ENCODE measurements at regions not wholly inside any gene's neighbourhood (a gene's known extent, or its start where the extent isn't known, plus 50 kb on each side); places are given as distances from the start of the nearest gene placed in this dataset.
"Not testable (repeated sequence)": the region's sequence is repeated elsewhere in the genome, so short reads cannot be mapped to it uniquely, and the experiment has no call there.

DNA sequence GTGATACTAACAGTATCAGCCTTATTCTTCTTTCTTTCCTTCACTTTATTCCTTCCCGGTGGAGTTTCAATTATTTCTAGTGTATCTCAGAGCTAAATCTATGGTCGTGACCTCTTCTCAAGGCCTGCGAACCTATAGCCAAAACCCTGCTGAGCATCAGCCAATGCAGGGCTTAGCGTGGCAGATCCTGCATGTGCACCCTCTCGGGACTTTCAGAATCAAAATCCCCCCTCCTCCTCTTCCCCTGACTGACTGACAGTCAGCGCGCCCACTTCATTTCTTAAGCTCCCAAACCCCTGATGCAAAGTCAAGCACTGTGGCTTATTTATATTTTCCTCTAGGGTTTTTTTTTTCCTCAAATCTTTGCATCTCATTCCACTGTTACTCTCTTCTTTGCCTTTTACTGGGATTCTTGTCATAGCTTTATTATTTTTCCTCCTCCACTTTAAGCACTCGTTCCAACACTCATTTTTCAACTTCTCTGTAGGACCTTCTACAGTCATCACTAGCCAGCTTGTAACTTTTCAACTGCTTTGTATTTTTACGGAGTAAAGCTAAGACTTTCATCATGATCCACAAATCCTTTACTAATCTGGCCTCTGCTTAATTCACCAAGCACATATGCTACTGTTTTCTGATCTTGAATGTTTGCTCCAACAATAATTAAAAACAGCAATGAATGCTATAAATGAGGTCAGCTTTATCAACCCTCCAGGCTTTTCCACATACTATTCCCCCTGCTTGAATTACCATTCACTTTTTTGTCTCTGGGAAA lies 896.5 kb upstream of the PIK3C3 start:
- Histone ChIP-seq H3K36me3 (no peaks in the 10 kb centered on the region), H3K9me3 (no peaks in the 10 kb centered on the region), H3K4me3 (no peak overlapping the region), H3K27ac (no peak overlapping the region), H3K27me3 (replicated peaks; ENCODE audit: insufficient read depth) (no peaks in the 10 kb centered on the region), H3K4me1 (ENCODE audit: control insufficient read depth in 1 of 2, low read depth in 2 of 2) (no peaks in the 10 kb centered on the region)
- TF ChIP-seq, protein P1, sequence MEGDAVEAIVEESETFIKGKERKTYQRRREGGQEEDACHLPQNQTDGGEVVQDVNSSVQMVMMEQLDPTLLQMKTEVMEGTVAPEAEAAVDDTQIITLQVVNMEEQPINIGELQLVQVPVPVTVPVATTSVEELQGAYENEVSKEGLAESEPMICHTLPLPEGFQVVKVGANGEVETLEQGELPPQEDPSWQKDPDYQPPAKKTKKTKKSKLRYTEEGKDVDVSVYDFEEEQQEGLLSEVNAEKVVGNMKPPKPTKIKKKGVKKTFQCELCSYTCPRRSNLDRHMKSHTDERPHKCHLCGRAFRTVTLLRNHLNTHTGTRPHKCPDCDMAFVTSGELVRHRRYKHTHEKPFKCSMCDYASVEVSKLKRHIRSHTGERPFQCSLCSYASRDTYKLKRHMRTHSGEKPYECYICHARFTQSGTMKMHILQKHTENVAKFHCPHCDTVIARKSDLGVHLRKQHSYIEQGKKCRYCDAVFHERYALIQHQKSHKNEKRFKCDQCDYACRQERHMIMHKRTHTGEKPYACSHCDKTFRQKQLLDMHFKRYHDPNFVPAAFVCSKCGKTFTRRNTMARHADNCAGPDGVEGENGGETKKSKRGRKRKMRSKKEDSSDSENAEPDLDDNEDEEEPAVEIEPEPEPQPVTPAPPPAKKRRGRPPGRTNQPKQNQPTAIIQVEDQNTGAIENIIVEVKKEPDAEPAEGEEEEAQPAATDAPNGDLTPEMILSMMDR (IDR thresholded peaks at IDR 0.05) = no peak
- ATAC-seq (ENCODE audit: insufficient number of reproducible peaks, low FRiP score, low read depth) (no peak), DNase-seq (ENCODE audit: low spot score) (no peak)

DNA sequence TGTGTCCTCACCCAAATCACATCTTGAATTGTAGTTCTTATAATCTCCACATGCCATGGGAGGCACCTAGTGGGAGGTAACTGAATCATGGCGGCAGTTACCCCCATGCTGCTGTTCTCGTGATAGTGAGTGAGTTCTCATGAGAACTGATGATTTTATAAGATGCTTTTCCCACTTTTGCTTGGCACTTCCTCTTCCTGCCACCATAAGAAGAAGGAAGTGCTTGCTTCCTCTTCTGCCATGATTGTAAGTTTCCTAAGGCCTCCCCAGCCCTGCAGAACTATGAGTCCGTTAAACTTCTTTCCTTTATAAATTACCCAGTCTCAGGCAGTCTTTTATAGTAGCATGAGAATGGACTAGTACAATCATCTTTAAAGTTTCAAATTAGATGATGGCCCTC lies 902.4 kb upstream of the PIK3C3 start:
- TF ChIP-seq, protein P1 (IDR thresholded peaks at IDR 0.05) = no peak
- DNase-seq (ENCODE audit: low spot score) (no peak), ATAC-seq (ENCODE audit: insufficient number of reproducible peaks, low FRiP score, low read depth) (no peak)
- no peak overlapping the region for H3K4me3 ChIP-seq
- no peaks in the 10 kb centered on the region for H3K27me3 ChIP-seq (replicated peaks; ENCODE audit: insufficient read depth)
- H3K9me3 ChIP-seq = no peaks in the 10 kb centered on the region
- no peak overlapping the region for H3K27ac ChIP-seq
- no peaks in the 10 kb centered on the region for H3K4me1 ChIP-seq (ENCODE audit: control insufficient read depth in 1 of 2, low read depth in 2 of 2)
- no peaks in the 10 kb centered on the region for H3K36me3 ChIP-seq

DNA sequence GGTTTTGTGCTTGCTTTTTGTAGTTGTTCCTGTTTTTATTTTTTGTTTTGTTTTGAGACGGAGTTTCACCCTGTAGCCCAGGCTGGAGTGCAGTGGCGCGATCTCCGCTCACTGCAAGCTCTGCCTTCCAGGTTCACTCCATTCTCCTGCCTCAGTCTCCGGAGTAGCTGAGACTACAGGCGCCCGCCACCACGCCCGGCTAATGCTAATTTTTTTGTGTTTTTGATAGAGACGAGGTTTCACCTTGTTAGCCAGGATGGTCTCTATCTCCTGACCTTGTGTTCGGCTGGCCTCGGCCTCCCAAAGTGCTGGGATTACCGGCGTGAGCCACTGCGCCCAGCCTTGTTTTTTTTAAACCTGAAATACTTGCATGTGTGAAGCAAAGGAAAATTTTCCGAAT lies 908.8 kb upstream of the PIK3C3 start:
- DNase-seq (ENCODE audit: low spot score); H3K4me1 ChIP-seq (ENCODE audit: control insufficient read depth in 1 of 2, low read depth in 2 of 2); H3K27ac ChIP-seq; H3K4me3 ChIP-seq; H3K27me3 ChIP-seq (replicated peaks; ENCODE audit: insufficient read depth); ATAC-seq (ENCODE audit: insufficient number of reproducible peaks, low FRiP score, low read depth); H3K9me3 ChIP-seq; H3K36me3 ChIP-seq: not testable (repeated sequence)

GRCh38 chr18:41043876-41044275 lies 911.2 kb upstream of the PIK3C3 start:
- no peak for ATAC-seq (ENCODE audit: insufficient number of reproducible peaks, low FRiP score, low read depth)
- H3K27me3 ChIP-seq (replicated peaks; ENCODE audit: insufficient read depth) = no peaks in the 10 kb centered on the region
- TF ChIP-seq, protein P1 (IDR thresholded peaks at IDR 0.05) = no peak
- no peaks in the 10 kb centered on the region for H3K36me3 ChIP-seq
- H3K27ac ChIP-seq = no peak overlapping the region
- no peaks in the 10 kb centered on the region for H3K9me3 ChIP-seq
- no peaks in the 10 kb centered on the region for H3K4me1 ChIP-seq (ENCODE audit: control insufficient read depth in 1 of 2, low read depth in 2 of 2)
- no peak for DNase-seq (ENCODE audit: low spot score)
- no peak overlapping the region for H3K4me3 ChIP-seq

DNA sequence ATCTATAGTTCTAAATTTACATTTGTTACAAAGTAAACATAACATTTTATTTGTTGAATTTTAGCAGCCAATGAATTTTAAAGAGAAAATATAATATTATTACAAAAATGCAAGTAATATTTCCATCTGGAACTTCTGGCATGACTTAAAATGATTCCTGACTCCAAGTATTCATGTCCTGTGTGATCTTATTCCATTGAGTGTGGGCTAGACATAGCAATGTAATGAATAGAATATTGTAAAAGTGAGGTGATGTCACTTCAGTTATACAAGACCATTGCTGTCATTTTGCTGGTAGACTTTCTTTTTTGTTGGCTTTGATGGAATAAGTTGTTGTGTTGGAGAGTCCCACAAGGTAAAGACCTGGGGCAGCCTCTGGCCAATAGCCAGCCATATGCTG lies 912.2 kb upstream of the PIK3C3 start:
- Histone ChIP-seq H3K4me1 (ENCODE audit: control insufficient read depth in 1 of 2, low read depth in 2 of 2) (no peaks in the 10 kb centered on the region), H3K4me3 (no peak overlapping the region), H3K36me3 (no peaks in the 10 kb centered on the region), H3K9me3 (no peaks in the 10 kb centered on the region), H3K27me3 (replicated peaks; ENCODE audit: insufficient read depth) (no peaks in the 10 kb centered on the region), H3K27ac (no peak overlapping the region)
- DNase-seq (ENCODE audit: low spot score) (no peak), ATAC-seq (ENCODE audit: insufficient number of reproducible peaks, low FRiP score, low read depth) (no peak)
- TF ChIP-seq, protein P1 (IDR thresholded peaks at IDR 0.05) = no peak

GRCh38 chr18:41038071-41038470 lies 917.0 kb upstream of the PIK3C3 start:
- Histone ChIP-seq H3K4me3 (no peak overlapping the region), H3K27me3 (replicated peaks; ENCODE audit: insufficient read depth) (no peaks in the 10 kb centered on the region), H3K27ac (no peak overlapping the region), H3K9me3 (no peaks in the 10 kb centered on the region), H3K4me1 (ENCODE audit: control insufficient read depth in 1 of 2, low read depth in 2 of 2) (no peaks in the 10 kb centered on the region), H3K36me3 (no peaks in the 10 kb centered on the region)
- DNase-seq (ENCODE audit: low spot score) (no peak), ATAC-seq (ENCODE audit: insufficient number of reproducible peaks, low FRiP score, low read depth) (no peak)
- TF ChIP-seq, protein P1 (IDR thresholded peaks at IDR 0.05) = no peak
